GM18520 (cell line): ENCODE measurements at regions not wholly inside any gene's neighbourhood (a gene's known extent, or its start where the extent isn't known, plus 50 kb on each side); places are given as distances from the start of the nearest gene placed in this dataset.

ENCODE experiments used
- ATAC-seq: cut with Tn5 transposase; IDR thresholded peaks from one replicate; pipeline ENCODE4 v1.9.1; 2021; ENCODE audit not compliant: unreplicated experiment

GRCh38 chr5:2575292-2575691 lies 176.2 kb downstream of the IRX2 start:
- ATAC-seq: no peak

DNA sequence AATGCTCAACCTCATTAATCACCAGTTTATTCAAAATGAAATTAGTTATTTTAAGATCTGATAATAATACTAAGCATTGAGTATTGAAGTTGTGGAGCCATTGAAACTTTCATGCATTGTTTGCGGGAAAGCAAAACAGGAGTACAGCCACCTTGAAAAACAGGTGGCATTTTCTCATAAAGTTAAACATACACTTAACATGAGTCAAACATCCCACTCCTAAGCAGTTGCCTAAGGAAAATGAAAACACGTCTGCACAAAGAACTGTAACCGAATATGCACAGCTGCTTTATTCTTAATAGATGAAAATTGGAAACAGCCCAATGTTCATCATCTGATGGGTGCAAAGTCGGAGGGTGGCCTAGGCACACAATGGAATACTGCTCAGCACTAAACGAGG lies 177.3 kb downstream of the IRX2 start:
- no peak for ATAC-seq

DNA sequence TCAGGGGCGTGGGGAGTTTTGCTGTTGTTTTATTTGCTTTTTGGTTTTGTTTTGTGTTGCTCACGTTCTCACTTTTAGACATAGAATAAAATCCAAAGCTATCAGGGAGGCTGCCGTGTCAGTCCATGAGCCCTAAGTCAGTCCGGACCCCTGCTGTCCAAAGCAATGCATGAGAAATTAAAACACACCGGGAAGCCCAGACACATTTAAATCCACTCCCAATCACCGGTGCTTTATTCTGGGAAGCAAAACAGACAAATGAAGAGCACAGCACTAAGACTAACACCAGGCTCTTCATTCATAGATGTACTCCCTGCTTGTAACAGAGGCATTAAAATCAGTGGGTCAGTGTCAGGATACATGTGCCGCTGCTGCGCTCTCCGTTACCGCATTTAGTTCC lies 180.9 kb downstream of the IRX2 start:
- ATAC-seq: no peak

- no peak for ATAC-seq
These were observed 181.5 kb downstream of the IRX2 start for GRCh38 chr5:2569774-2570542.

- no peak for ATAC-seq
These were observed 182.3 kb downstream of the IRX2 start for GRCh38 chr5:2569176-2569575.

DNA sequence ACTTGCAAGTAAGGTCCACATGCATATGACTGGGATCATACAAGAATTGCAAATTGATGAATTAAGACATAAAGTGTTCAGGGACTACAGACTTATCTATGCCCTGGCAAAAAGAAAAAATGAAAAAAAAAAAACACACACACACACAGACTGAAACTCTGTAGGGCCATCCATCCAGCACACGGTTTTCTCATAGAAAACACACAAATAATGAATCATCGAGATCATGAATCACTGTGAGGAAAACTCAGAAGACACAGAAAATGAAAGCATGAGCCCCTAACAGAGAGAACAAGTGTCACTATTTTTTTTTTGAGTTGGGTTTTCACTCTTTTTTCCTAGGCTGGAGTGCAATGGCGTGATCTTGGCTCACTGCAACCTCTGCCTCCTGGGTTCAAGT lies 185.2 kb downstream of the IRX2 start:
- no peak for ATAC-seq

DNA sequence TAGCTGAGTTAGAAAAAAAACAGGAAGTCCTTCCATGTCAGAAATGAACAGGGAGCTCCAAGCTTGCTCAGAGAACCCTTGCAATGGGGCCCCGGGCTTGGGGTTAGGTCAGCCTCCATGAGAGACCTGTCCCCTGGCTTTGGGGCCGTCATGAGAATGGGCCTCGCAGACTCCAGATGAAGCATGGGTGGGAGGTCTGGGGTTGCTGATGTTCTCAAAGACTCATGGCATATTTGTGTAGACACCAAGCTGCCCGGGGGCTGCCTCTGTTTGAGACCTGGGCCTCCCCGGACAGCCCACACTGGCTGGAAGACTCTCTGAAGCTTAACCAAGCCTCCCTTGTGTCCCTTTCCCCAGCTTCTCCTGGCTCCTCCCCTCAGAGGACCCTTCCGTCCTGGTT lies 186.3 kb downstream of the IRX2 start:
- ATAC-seq: no peak

DNA sequence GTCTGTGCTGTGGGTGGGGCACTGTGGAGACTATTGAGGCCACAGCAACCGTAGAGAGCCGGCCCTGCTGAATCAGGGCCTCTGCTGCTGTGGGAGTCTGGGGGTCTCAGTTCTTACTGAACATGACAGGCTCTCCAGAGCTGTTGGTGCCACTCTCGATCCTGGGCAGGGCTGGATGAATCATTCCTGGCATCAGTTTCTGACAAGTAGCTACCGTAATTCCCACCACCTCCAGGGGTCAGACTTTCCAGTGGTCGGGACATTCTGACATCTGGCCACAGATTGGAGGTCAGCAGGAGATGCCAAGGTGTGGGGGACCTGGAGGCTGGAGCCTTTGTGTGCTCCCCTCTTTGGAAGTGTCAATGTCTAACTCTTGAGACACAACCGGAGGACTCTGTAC lies 188.4 kb downstream of the IRX2 start:
- no peak for ATAC-seq

DNA sequence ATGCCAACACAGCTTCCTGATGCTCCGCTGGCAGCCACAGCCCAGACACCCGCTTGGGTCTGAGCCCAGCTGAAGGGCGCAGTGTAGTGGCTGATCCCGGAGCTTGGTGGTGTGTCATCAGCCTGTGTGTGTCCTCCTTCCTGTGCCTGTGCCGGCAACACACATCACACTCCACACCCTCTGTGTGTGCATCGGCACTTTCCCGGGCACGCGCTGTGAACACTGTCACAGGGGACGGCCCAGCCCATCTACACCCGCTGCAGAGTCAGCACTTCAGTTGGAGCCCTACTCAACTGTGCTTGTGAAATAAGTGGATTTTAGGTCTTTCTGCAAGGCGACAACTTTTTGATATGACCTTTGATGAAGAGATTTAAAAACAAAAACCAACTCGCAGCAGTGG lies 189.4 kb downstream of the IRX2 start:
- ATAC-seq: no peak

DNA sequence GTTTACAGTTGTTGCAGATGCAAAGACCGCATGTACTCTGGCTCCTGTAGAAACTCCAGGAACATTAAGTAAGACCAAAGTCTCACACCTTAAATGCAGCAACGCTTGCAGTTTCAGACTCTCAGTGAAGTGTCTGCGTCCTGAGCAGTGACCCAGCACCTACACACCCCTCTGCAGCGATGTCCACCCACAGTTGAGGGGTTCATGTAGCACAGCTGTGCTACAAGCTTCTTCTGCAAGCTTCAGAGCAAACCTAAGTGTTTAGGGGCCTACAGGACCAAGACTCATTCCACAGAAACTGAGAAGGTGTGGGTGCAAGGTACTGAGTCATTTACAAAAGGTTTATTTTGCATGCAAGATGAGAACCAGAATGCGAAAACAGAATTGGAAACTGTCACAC lies 191.0 kb downstream of the IRX2 start:
- no peak for ATAC-seq

GRCh38 chr5:2557435-2557834 lies 194.0 kb downstream of the IRX2 start:
- ATAC-seq: no peak

DNA sequence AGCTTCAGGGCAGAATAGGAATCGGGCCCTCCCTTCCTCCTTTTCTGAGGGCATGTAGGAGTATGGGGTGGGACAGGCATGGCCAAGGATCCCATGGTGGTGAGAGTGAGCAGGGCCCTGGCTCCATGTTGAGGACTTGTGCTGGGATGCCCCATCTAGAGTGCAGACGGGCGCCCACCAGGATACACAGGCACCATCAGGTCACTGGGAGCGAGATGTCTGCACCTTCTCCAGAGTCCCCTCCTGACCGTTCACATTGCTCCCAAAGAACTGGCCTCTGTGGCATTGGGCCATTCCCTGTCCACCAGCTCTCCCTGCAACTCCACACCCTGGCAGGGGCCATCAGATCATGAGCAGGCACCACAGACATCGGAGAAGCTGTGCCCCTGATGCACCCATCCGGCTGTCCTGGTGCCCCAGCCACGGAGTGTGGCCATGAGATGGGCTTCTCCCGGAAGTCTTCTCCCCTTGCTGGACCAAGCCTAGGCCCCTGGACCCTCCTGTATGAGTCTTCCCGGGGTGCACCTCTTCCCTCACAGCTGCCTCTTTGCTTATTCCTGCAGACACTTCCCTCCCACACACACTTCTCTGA lies 195.0 kb downstream of the IRX2 start:
- no peak for ATAC-seq

DNA sequence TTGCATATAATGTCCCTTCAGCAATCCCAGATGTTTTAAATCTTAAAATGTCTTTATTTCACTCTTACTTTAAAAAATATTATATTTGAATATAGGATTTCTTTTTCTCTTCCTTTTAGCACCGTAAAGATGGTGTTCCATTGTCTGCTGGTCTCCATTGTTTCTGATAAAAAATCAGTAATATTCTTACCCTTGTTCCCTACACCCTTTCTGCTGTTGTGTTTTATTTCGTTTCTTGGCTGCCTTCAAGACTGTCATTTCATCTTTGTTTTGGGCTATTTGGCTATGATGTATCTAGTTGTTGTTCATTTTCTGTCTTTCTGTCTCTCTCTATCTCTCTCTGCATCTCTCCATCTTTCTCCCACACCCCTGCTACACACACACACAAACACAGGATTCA lies 197.9 kb downstream of the IRX2 start:
- no peak for ATAC-seq

DNA sequence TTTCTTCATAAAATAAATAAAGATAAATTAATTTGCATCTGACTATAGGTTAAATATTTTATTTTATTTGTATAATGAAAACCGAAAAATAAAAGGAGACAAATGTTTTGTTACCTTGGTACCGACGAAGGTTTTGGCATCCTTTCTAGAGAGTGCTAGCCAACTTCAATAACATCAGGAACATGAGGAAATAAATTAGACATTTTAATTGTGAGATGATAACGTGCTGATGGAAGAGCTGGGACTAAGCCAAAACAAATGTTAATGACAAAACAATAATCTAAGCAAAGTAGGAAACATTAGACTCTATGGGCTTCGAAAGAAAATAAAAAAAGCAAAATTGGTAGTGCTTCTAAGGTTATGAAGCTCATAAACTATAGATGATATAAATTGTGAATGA lies 201.0 kb downstream of the IRX2 start:
- no peak for ATAC-seq

GRCh38 chr5:2549900-2550299 lies 201.6 kb downstream of the IRX2 start:
- no peak for ATAC-seq

DNA sequence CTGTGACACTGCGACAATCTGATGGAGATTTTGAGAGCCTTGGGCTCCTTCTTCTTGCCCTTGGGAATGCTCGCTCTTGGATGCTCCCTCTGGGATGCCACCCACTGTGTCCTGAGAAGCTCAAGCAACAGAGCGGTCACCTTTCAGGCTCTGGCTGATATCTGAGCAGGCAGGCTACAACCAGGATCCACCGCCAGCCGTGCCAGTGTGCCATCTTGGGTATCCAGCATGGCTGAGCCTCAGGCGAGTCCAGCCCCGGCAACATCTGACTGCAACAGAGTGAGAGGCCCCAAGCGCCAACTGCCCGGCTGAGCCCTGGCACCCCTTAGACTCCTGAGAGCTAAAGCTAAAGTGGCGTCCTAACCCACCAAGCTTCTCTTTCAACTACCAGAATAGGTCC lies 202.1 kb downstream of the IRX2 start:
- no peak for ATAC-seq

GRCh38 chr5:2546938-2547337 lies 204.5 kb downstream of the IRX2 start:
- no peak for ATAC-seq

DNA sequence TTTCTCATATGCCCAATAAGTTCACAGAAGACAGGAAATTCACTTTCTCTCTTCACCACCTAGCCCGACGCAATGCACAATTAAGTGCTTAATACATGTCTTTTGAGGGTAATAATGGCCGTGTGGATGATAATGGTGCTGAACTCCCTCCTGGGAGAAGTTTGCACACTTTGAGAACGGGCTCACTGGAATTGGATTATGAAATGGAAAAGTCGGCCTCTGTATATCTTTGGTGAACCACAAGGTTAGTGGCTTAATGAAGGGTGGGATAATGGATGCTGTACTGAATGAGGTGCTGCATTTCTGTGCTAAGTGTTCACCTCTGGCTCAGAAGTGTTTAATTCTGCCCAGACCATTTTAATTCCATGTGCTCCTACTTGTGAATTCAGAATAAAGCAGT lies 207.5 kb downstream of the IRX2 start:
- ATAC-seq: no peak

DNA sequence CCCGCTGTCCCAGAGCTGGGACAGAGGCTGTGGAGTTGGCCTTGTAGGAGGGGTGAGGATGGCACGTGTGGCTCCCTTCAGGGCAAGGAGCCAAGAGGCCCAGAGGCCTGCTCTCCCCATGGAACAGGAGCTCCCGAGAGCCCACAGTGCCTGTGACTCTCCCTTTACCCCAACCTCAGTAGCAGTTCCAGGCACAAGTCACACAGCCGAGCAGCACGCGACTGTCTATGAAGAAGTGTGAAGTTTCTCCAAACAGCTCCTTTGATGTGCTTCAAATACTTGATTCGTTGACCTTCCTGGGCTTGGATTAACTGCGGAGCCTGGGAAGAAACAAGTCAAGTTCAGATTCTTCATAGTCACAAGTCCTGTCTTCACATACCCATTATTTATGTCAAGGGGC lies 208.7 kb downstream of the IRX2 start:
- no peak for ATAC-seq

DNA sequence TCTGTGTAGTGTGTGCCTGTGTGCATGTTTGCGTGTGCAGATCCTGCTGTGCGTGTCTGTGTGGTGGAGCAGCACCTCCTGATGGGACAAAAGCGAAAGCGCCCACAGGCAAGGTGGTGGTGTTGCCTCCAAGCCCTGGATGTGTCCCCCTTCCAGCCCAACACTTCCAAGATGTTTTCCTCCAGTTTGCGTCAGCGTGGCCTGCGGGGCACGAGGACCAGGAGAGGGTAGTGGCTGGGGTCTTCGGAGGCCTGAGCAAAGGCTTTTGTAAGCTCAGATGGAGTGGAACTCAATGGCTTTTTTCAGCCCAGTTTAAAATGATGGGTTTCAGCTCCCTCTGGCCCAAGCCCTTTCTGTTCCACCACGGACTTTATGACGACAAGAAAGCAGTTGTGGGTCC lies 209.5 kb downstream of the IRX2 start:
- no peak for ATAC-seq

GRCh38 chr5:2538169-2538568 lies 213.3 kb downstream of the IRX2 start:
- ATAC-seq: no peak

- no peak for ATAC-seq
These were observed 213.9 kb downstream of the IRX2 start for GRCh38 chr5:2537378-2538145.
